Stimulated activated effector memory CD8-positive, alpha-beta T cell treated with anti-CD3 and anti-CD28 coated beads, Interleukin-12 subunit alpha, Interleukin-12 subunit beta, amount 100 ng/mL, for 72 hours (primary cell): ENCODE measurements at regions not wholly inside any gene's neighbourhood (a gene's known extent, or its start where the extent isn't known, plus 50 kb on each side); places are given as distances from the start of the nearest gene placed in this dataset.
"Not testable (repeated sequence)": the region's sequence is repeated elsewhere in the genome, so short reads cannot be mapped to it uniquely, and the experiment has no call there.

Experiments used
- ATAC-seq: fragments of 150-1000 bp; cut with Tn5 transposase; 2 replicates; pipeline ENCODE4 v1.10.0; 2021
- DNase-seq, 2 donors: peaks; one replicate each; pipeline ENCODE4 v3.0.0; 2021 to 2022; ENCODE audit warnings: low spot score in 2 of 2
- H3K27ac Mint-ChIP-seq: one replicate; pipeline ENCODE4 v1.8.0; 2022; ENCODE audit warnings: mild to moderate bottlenecking, mixed read lengths
- H3K36me3 Mint-ChIP-seq: one replicate; pipeline ENCODE4 v1.8.0; 2022; ENCODE audit warnings: mild to moderate bottlenecking, mixed read lengths
- H3K4me1 Mint-ChIP-seq: one replicate; pipeline ENCODE4 v1.8.0; 2022; ENCODE audit warnings: mixed read lengths
- H3K4me3 Mint-ChIP-seq: one replicate; pipeline ENCODE4 v1.8.0; 2022; ENCODE audit warnings: mild to moderate bottlenecking, mixed read lengths
- H3K9me3 Mint-ChIP-seq: one replicate; pipeline ENCODE4 v1.8.0; 2022; ENCODE audit warnings: mixed read lengths

- H3K9me3 Mint-ChIP-seq, result peaks cover 6% of the 10 kb centered on the region
- DNase-seq (no peak), ATAC-seq (no peak)
- H3K4me1 Mint-ChIP-seq, result peaks cover 47% of the 10 kb centered on the region
- peaks cover 27% of the 10 kb centered on the region for H3K36me3 Mint-ChIP-seq
- no peak overlapping the region for H3K4me3 Mint-ChIP-seq
- peak overlapping the region; percentile 12 for H3K27ac Mint-ChIP-seq
Observed at GRCh38 chr12:12003609-12004008, 67.1 kb upstream of the BCL2L14 start.

GRCh38 chr12:12004524-12004923 lies 66.2 kb upstream of the BCL2L14 start:
- DNase-seq (no peak), ATAC-seq (no peak)
- Mint-ChIP-seq H3K36me3 (peaks cover 36% of the 10 kb centered on the region), H3K4me3 (no peak overlapping the region), H3K4me1 (peaks cover 47% of the 10 kb centered on the region), H3K9me3 (peaks cover 3% of the 10 kb centered on the region), H3K27ac (no peak overlapping the region)

DNA sequence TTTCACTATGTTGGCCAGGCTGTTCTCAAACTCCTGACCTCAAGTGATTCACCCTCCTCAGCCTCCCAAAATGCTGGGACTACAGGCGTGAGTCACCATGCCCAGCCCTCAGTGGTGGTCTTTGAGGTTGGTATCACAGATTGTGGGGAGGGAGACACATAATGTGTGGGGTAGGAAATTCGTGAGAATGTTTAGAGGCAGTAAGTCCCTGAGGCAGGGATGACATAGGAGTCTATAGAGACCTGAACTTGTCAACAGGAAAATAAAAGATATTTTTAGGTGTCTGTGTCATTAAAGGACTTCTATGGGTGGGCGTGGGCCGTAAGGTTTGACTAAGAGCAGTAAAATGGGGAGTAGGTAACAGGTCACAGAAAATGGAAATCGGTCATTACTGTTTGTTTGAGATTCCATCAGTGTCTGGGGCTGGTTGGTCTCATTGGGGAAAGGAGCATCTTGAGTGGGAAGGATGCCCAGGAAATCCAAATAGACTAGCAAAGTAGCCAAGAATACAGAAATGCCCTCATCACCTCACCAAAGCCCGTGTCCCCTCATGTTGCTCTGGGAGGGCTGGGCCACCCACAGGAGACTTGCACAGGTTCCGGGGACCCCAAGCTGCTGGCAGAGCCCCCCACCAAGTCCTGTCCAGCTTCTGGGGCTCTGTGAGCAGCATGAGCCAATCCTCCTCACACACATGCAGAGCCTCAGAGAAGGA lies 63.6 kb upstream of the BCL2L14 start:
- DNase-seq, result peak; percentile 69 to 94
- peak; percentile 81 for ATAC-seq
- peaks cover 3% of the 10 kb centered on the region for H3K9me3 Mint-ChIP-seq
- peak overlapping the region; percentile 72 for H3K4me3 Mint-ChIP-seq
- peaks cover 58% of the 10 kb centered on the region for H3K36me3 Mint-ChIP-seq
- H3K4me1 Mint-ChIP-seq, result peaks cover 71% of the 10 kb centered on the region
- H3K27ac Mint-ChIP-seq, result peak overlapping the region; percentile 99

DNA sequence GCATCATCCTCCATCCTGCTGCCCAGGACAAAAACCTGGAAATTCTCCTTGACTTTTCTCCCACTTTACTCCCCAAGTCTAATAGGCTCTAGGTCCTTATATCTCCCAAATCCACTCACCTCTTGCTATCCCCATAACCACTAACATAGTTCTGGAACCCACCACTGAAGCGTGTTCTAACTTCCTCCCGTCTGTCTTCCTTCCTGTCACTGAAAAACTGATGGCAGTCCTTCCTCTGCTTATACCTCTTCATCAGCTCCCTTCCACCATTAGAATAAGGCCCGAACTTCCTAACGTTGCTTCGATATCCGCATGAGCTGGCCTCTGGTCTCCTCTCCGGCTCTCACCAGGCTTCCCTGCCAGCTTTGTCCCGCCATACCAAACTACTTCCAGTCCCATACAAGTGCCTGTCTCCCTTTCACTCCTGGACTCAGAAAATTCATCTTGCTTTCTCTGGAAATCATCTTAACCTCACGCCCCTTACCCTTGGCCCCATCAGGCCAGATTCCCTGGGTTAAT lies 63.0 kb upstream of the BCL2L14 start:
- peaks cover 3% of the 10 kb centered on the region for H3K9me3 Mint-ChIP-seq
- peaks cover 58% of the 10 kb centered on the region for H3K36me3 Mint-ChIP-seq
- DNase-seq (peak in 1 of 2 donors; percentile 69), ATAC-seq (no peak)
- peak overlapping the region; percentile 99 for H3K27ac Mint-ChIP-seq
- H3K4me3 Mint-ChIP-seq, result peak overlapping the region; percentile 72
- H3K4me1 Mint-ChIP-seq, result peaks cover 72% of the 10 kb centered on the region

DNA sequence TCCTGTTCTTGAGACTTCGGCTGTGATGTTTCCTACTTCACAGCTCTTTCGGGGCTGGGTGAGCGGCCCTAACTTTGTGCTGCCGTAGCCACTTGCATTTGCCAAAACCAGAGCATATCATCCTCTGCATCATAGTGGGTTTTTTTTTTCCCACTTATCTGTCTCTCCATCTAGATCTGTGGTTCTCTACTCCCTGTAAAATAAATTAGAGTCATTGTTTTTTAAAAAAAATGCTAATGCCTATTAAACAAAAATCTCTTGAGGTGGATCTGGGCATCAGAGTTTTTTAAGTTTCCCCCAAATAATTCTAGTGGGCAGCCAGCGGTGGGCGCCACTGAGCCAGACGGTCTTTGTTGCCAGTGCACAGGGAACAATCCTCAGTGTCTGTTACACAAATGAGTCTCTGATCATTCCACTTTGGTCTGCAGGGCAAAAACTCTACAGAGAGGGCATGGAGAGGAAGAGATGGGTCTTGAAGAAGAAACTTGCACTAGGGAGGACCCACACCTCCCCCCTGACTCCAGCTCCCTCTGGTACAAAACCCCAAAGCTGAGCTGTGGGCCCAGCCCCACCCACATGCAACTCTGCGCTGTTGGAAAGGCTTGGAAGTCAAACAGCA lies 62.4 kb upstream of the BCL2L14 start:
- Mint-ChIP-seq H3K36me3 (peaks cover 58% of the 10 kb centered on the region), H3K9me3 (peaks cover 3% of the 10 kb centered on the region), H3K4me1 (peaks cover 76% of the 10 kb centered on the region), H3K27ac (peak overlapping the region; percentile 99), H3K4me3 (peak overlapping the region; percentile 72)
- DNase-seq (peak; percentile 42 to 79), ATAC-seq (no peak)

GRCh38 chr12:12008931-12009611 lies 61.7 kb upstream of the BCL2L14 start:
- Mint-ChIP-seq H3K4me3 (peak overlapping the region; percentile 72), H3K27ac (peak overlapping the region; percentile 99), H3K36me3 (peaks cover 58% of the 10 kb centered on the region), H3K4me1 (peaks cover 80% of the 10 kb centered on the region), H3K9me3 (peaks cover 3% of the 10 kb centered on the region)
- peak; percentile 33 to 83 for DNase-seq
- peak; percentile 77 for ATAC-seq

- DNase-seq, H3K9me3 Mint-ChIP-seq: not testable (repeated sequence)
- Mint-ChIP-seq H3K36me3 (peaks cover 58% of the 10 kb centered on the region), H3K4me1 (peaks cover 81% of the 10 kb centered on the region), H3K27ac (peak overlapping the region; percentile 99), H3K4me3 (peak overlapping the region; percentile 72)
- peak; percentile 33 for ATAC-seq
Observed at GRCh38 chr12:12009749-12010276, 60.9 kb upstream of the BCL2L14 start.

DNA sequence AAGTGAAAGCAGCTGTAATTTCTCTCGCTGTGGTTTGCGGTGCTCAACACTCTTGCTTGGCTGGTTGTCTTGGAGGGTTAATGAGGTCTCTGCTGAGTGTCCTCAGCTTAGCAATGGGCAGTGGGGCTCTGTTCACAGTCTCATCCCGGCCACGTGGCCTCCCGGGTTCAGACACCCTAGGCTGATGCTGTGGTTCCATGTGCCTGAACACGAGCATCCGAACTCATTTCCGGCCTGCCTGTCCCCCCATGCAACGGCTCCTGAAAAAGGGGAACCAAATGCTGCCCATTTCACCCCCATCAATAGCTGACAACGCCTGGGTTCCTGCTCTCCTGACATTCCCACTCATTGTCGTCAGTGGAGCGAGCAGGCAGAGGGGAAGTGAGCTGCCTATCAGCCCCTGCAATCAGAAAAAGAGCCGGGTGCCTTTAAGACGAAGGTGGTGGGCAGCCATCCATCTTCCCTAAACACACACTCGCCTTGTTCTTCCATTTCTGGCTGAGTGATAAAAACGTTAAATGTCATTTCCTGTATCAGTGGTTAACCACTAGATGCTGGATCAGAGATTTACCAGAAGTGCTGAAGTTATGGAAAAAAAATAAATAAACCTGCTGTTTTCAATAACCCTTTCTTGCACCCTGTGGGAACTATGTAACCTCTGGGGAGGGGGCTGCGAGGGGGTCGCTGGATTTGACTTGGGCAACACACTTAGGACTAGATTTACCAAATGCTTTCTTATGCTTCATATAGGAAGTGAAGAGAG lies 60.3 kb upstream of the BCL2L14 start:
- peak; percentile 63 to 90 for DNase-seq
- Mint-ChIP-seq H3K27ac (peak overlapping the region; percentile 99), H3K4me3 (peak overlapping the region; percentile 72), H3K4me1 (peaks cover 86% of the 10 kb centered on the region), H3K36me3 (peaks cover 58% of the 10 kb centered on the region), H3K9me3 (peaks cover 3% of the 10 kb centered on the region)
- peak; percentile 60 for ATAC-seq

- peak overlapping the region; percentile 99 for H3K27ac Mint-ChIP-seq
- peaks cover 91% of the 10 kb centered on the region for H3K4me1 Mint-ChIP-seq
- no peak for ATAC-seq
- no peak for DNase-seq
- H3K4me3 Mint-ChIP-seq, result peak overlapping the region; percentile 72
- H3K9me3 Mint-ChIP-seq, result no peaks in the 10 kb centered on the region
- H3K36me3 Mint-ChIP-seq, result peaks cover 52% of the 10 kb centered on the region
Observed at GRCh38 chr12:12011880-12012260, 58.9 kb upstream of the BCL2L14 start.

GRCh38 chr12:12015073-12015685 lies 55.6 kb upstream of the BCL2L14 start:
- peak overlapping the region; percentile 59 for H3K4me3 Mint-ChIP-seq
- peaks cover 22% of the 10 kb centered on the region for H3K36me3 Mint-ChIP-seq
- no peak for DNase-seq
- H3K27ac Mint-ChIP-seq, result peak overlapping the region; percentile 94
- ATAC-seq, result no peak
- no peaks in the 10 kb centered on the region for H3K9me3 Mint-ChIP-seq
- peaks cover 90% of the 10 kb centered on the region for H3K4me1 Mint-ChIP-seq

- ATAC-seq, result peak; percentile 85
- Mint-ChIP-seq H3K36me3 (peaks cover 9% of the 10 kb centered on the region), H3K27ac (peak overlapping the region; percentile 94), H3K4me1 (peaks cover 85% of the 10 kb centered on the region), H3K4me3 (peak overlapping the region; percentile 59), H3K9me3 (no peaks in the 10 kb centered on the region)
- peak in 1 of 2 donors; percentile 72 for DNase-seq
Observed at GRCh38 chr12:12016284-12017100, 54.2 kb upstream of the BCL2L14 start.

- H3K4me1 Mint-ChIP-seq, result peaks cover 85% of the 10 kb centered on the region
- ATAC-seq (peak; percentile 87), DNase-seq (no peak)
- H3K4me3 Mint-ChIP-seq, result peak overlapping the region; percentile 59
- H3K36me3 Mint-ChIP-seq, result peaks cover 7% of the 10 kb centered on the region
- H3K27ac Mint-ChIP-seq, result peak overlapping the region; percentile 94
- no peaks in the 10 kb centered on the region for H3K9me3 Mint-ChIP-seq
Observed at GRCh38 chr12:12017135-12017581, 53.6 kb upstream of the BCL2L14 start.

GRCh38 chr12:12017798-12018197 lies 52.9 kb upstream of the BCL2L14 start:
- H3K36me3 Mint-ChIP-seq, result peaks cover 7% of the 10 kb centered on the region
- H3K4me3 Mint-ChIP-seq, result no peak overlapping the region
- H3K4me1 Mint-ChIP-seq, result peaks cover 85% of the 10 kb centered on the region
- H3K27ac Mint-ChIP-seq, result peak overlapping the region; percentile 94
- no peaks in the 10 kb centered on the region for H3K9me3 Mint-ChIP-seq
- ATAC-seq, result no peak
- DNase-seq, result no peak
